ENCODE measurements at regions not wholly inside any gene's neighbourhood (a gene's known extent, or its start where the extent isn't known, plus 50 kb on each side); places are given as distances from the start of the nearest gene placed in this dataset.

DNA sequence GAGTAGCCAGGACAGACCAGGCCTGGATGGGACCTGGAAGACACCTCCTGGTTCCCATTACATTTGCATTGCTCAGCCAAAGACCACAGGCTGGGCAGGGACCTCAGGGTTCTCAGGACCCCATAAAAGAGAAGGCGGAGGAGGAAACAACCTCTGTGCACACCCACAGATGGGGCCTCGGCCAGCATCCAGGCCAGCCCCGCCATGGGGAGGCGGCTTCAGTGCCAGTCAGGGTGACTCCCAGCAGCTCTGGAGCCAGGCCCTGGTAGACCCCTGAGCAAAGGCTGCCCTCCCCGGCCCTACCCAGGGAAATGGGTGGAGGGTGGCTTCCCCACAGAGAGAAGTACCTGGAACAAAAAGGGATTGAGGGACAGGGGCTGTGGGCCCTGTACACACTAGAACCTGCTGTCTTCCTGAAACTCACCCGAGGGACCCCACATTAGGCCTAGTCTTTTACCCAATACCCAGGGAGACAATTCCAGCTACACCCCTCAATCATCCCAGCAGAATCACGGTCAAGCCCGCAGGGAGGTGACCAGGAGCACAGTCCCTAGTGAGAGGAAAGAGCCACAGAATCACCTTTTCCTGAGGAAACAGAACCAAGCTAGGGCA is 64.5 kb downstream of the PSMG1 start:
- TF ChIP-seq, protein P1, sequence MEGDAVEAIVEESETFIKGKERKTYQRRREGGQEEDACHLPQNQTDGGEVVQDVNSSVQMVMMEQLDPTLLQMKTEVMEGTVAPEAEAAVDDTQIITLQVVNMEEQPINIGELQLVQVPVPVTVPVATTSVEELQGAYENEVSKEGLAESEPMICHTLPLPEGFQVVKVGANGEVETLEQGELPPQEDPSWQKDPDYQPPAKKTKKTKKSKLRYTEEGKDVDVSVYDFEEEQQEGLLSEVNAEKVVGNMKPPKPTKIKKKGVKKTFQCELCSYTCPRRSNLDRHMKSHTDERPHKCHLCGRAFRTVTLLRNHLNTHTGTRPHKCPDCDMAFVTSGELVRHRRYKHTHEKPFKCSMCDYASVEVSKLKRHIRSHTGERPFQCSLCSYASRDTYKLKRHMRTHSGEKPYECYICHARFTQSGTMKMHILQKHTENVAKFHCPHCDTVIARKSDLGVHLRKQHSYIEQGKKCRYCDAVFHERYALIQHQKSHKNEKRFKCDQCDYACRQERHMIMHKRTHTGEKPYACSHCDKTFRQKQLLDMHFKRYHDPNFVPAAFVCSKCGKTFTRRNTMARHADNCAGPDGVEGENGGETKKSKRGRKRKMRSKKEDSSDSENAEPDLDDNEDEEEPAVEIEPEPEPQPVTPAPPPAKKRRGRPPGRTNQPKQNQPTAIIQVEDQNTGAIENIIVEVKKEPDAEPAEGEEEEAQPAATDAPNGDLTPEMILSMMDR (IDR thresholded peaks at IDR 0.05; ENCODE audit: low read depth, low read length, poor library complexity, severe bottlenecking), result no peak
- no peak for TF ChIP-seq EZH2phosphoT487 (IDR thresholded peaks at IDR 0.05; ENCODE audit: borderline replicate concordance, low read length)
